ENCODE measurements at regions not wholly inside any gene's neighbourhood (a gene's known extent, or its start where the extent isn't known, plus 50 kb on each side); places are given as distances from the start of the nearest gene placed in this dataset.

- intact Hi-C loops (cut with micrococcal nuclease), result no loop called here
Observed at GRCh38 chr1:238143038-238143437, 252.3 kb upstream of the ZP4 start.

More at GRCh38 chr1:238143038-238143437, 252.3 kb upstream of the ZP4 start:
- no peaks in the 10 kb centered on the region for H3K27me3 ChIP-seq (ENCODE audit: control insufficient read depth in 2 of 2, insufficient read depth in 2 of 2, low read length in 2 of 2)
- POLR2A ChIA-PET, result no interaction called here
- CTCF ChIA-PET, result no interaction called here
- no peak for TF ChIP-seq JUN (IDR thresholded peaks at IDR 0.05; ENCODE audit: borderline replicate concordance, insufficient read depth, insufficient read length, low read depth)
- TF ChIP-seq MAX (IDR thresholded peaks at IDR 0.05; ENCODE audit: insufficient read depth, insufficient read length), result no peak
- no peak for TF ChIP-seq POLR2A (IDR thresholded peaks at IDR 0.05; ENCODE audit: low read depth, low read length)
- TF ChIP-seq GATA2 (IDR thresholded peaks at IDR 0.05; ENCODE audit: insufficient read depth, insufficient read length, low read depth, low read length), result no peak
- TF ChIP-seq CTCF (IDR thresholded peaks at IDR 0.05; ENCODE audit: extremely low read depth in 1 of 2, insufficient read depth in 1 of 2, low read depth in 1 of 2, low read length in 2 of 2), result no peak
- no peak for TF ChIP-seq MYC (IDR thresholded peaks at IDR 0.05; ENCODE audit: low read depth, low read length)
- BruUV-seq (replicated peaks), result no TSS peak
- peaks cover 5% of the 10 kb centered on the region for H3K9me3 ChIP-seq (replicated peaks; ENCODE audit: control insufficient read depth, insufficient read depth, low read length)
- H3K9me1 ChIP-seq (replicated peaks; ENCODE audit: control insufficient read depth, extremely low read depth, insufficient read depth, low read length), result no peaks in the 10 kb centered on the region
- no peaks in the 10 kb centered on the region for H3K79me2 ChIP-seq (ENCODE audit: control insufficient read depth, insufficient read depth, low read length)
- no peak overlapping the region for H3K4me2 ChIP-seq (ENCODE audit: insufficient read depth, low read length)
- no peaks in the 10 kb centered on the region for H3K36me3 ChIP-seq (ENCODE audit: control insufficient read depth in 2 of 2, extremely low read depth in 1 of 2, insufficient read depth in 2 of 2, low read length in 2 of 2)
- DNase-seq (ENCODE audit: low read depth, low spot score) (no peak), FAIRE-seq (no peak)
- no peak overlapping the region for H2AFZ ChIP-seq (ENCODE audit: low read depth, low read length)
- no peak overlapping the region for H3K27ac ChIP-seq (ENCODE audit: insufficient read depth, low read depth, low read length)
- dilution Hi-C loops (cut with MboI; ENCODE audit: extremely low pct_ligation_motif_present, low sequenced_read_pairs), result no loop called here
- H4K20me1 ChIP-seq (replicated peaks; ENCODE audit: control insufficient read depth, extremely low read depth, insufficient read depth, low read length), result no peaks in the 10 kb centered on the region
- no peak overlapping the region for H3K4me3 ChIP-seq (replicated peaks in 1 of 3; ENCODE audit: insufficient read depth in 1 of 3, low read depth in 1 of 3, low read length in 3 of 3)
- H3K9ac ChIP-seq (replicated peaks; ENCODE audit: extremely low read depth, insufficient read depth, low read length), result no peak overlapping the region
- H3K4me1 ChIP-seq (ENCODE audit: control insufficient read depth, extremely low read depth, insufficient read depth, low read length), result no peaks in the 10 kb centered on the region

Measured in endothelial cell of umbilical vein (primary cell).